Esophagus squamous epithelium (tissue), 4 donors: ENCODE measurements at regions not wholly inside any gene's neighbourhood (a gene's known extent, or its start where the extent isn't known, plus 50 kb on each side); places are given as distances from the start of the nearest gene placed in this dataset.

ENCODE experiments used
- POLR2A ChIP-seq, 4 donors: fragments of 450-650 bp; IDR thresholded peaks; one replicate each; pipeline ENCODE4 v1.6.1; 2017; ENCODE audit warnings: antibody characterized with exemption in 4 of 4, mild to moderate bottlenecking in 4 of 4, moderate library complexity in 3 of 4
- TF ChIP-seq, protein P1 (sequence below), 6 experiments: fragments of 450-650 bp in 4 of 6; fragments of 200-600 bp in 2 of 6; sonication (generic) in 2 of 6; IDR thresholded peaks; one replicate each; pipeline ENCODE4 v1.5.1; 2016 to 2019; ENCODE audit warnings: antibody characterized with exemption in 6 of 6, mild to moderate bottlenecking in 4 of 6, moderate library complexity in 4 of 6

DNA sequence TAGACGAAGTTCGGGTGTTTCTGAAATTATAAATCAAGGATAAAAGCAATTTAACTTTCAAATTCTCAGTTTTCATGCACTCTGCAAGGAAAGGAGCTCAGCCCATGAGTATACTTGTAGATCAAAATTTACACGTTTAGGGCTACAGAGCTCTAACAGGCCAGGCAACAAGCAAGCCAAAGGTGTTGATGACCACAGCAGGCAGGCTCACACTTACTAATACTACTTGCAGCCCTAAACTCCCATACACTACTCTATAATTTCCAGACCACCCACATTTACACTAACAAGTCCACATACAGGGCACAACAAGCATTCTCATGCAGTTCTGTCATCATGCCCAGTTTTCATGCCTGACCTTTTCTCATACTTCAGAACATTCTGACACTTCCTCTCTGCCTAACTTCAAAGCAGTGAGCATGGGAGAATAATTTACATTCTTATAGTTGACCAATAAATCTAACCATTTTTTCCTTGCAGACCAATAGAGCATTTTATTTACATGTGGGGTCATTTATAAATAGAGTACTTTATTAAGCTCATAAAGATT, 124.7 kb upstream of the FRMD4B start:
- TF ChIP-seq POLR2A (IDR thresholded peaks at IDR 0.05), result no peak
- TF ChIP-seq, protein P1, sequence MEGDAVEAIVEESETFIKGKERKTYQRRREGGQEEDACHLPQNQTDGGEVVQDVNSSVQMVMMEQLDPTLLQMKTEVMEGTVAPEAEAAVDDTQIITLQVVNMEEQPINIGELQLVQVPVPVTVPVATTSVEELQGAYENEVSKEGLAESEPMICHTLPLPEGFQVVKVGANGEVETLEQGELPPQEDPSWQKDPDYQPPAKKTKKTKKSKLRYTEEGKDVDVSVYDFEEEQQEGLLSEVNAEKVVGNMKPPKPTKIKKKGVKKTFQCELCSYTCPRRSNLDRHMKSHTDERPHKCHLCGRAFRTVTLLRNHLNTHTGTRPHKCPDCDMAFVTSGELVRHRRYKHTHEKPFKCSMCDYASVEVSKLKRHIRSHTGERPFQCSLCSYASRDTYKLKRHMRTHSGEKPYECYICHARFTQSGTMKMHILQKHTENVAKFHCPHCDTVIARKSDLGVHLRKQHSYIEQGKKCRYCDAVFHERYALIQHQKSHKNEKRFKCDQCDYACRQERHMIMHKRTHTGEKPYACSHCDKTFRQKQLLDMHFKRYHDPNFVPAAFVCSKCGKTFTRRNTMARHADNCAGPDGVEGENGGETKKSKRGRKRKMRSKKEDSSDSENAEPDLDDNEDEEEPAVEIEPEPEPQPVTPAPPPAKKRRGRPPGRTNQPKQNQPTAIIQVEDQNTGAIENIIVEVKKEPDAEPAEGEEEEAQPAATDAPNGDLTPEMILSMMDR (IDR thresholded peaks at IDR 0.05), result no peak
